Tibial artery (tissue), 4 donors: ENCODE measurements at regions not wholly inside any gene's neighbourhood (a gene's known extent, or its start where the extent isn't known, plus 50 kb on each side); places are given as distances from the start of the nearest gene placed in this dataset.

Experiments used
- DNase-seq, 2 donors: peaks; one replicate each; pipeline ENCODE4 v3.0.0-alpha.2; 2019
- H3K27ac ChIP-seq, 2 donors: fragments of 200-600 bp; sonication (generic) in 1 of 2; 1 replicate in 1 of 2; 2 replicates in 1 of 2; pipeline ENCODE4 v1.5.1; 2018 to 2019; ENCODE audit warnings: mild to moderate bottlenecking in 1 of 2
- H3K27me3 ChIP-seq, 2 donors: fragments of 200-600 bp; sonication (generic) in 1 of 2; one replicate each; pipeline versions ENCODE4 v1.5.1 to v1.6.0; 2016 to 2019
- H3K36me3 ChIP-seq, 3 donors: fragments of 200-600 bp; sonication (generic) in 2 of 3; one replicate each; pipeline ENCODE4 v1.5.1; 2016 to 2019; ENCODE audit warnings: mild to moderate bottlenecking in 2 of 3
- H3K4me1 ChIP-seq, 4 donors: fragments of 200-600 bp; sonication (generic) in 2 of 4; 1 replicate in 3 of 4; 2 replicates in 1 of 4; pipeline ENCODE4 v1.5.1; 2016 to 2019
- H3K4me3 ChIP-seq, 2 donors: fragments of 200-600 bp; sonication (generic) in 1 of 2; 1 replicate in 1 of 2; 2 replicates in 1 of 2; pipeline ENCODE4 v1.5.1; 2018 to 2019; ENCODE audit warnings: mild to moderate bottlenecking in 2 of 2
- H3K9me3 ChIP-seq, 3 donors: fragments of 200-600 bp; sonication (generic) in 1 of 3; one replicate each; pipeline ENCODE4 v1.5.1; 2016 to 2019
- intact Hi-C: fragments of 100-400 bp; cut with DNase I; formaldehyde crosslinking; loops from one replicate; pipeline ENCODE4 v1.15.0; 2023; ENCODE audit warnings: low total_unique reads
- TF ChIP-seq, protein P1 (sequence below), 2 experiments: fragments of 200-600 bp in 1 of 2; fragments of 450-650 bp in 1 of 2; IDR thresholded peaks; one replicate each; pipeline ENCODE4 v1.5.1; 2017 to 2019; ENCODE audit warnings: antibody characterized with exemption in 2 of 2, mild to moderate bottlenecking in 1 of 2, moderate library complexity in 1 of 2

DNA sequence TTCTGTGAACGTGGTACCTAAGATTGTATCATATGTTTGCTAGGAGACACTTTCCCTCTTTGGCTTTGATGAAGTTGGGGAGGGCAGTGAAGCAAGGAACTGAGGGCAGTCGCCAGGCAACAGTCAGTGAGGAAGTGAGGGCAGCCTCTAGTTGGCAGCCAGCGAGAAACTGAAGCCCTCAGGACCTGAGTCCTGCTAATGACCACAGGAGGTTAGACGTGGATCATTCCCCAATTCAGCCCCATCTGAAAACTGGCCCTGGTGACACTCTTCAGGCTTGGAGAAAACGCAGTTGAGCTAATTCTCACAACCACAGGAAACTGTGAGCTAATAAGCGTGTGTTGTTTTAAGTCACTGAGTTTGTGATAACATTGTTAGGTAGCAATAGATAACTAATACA is 84.5 kb upstream of the REG3G start:
- Histone ChIP-seq H3K36me3 (no peaks in the 10 kb centered on the region), H3K4me3 (no peak overlapping the region), H3K27ac (no peak overlapping the region), H3K4me1 (no peaks in the 10 kb centered on the region), H3K27me3 (no peaks in the 10 kb centered on the region), H3K9me3 (no peaks in the 10 kb centered on the region)
- no peak for DNase-seq
- intact Hi-C loops = no loop called here
- TF ChIP-seq, protein P1, sequence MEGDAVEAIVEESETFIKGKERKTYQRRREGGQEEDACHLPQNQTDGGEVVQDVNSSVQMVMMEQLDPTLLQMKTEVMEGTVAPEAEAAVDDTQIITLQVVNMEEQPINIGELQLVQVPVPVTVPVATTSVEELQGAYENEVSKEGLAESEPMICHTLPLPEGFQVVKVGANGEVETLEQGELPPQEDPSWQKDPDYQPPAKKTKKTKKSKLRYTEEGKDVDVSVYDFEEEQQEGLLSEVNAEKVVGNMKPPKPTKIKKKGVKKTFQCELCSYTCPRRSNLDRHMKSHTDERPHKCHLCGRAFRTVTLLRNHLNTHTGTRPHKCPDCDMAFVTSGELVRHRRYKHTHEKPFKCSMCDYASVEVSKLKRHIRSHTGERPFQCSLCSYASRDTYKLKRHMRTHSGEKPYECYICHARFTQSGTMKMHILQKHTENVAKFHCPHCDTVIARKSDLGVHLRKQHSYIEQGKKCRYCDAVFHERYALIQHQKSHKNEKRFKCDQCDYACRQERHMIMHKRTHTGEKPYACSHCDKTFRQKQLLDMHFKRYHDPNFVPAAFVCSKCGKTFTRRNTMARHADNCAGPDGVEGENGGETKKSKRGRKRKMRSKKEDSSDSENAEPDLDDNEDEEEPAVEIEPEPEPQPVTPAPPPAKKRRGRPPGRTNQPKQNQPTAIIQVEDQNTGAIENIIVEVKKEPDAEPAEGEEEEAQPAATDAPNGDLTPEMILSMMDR (IDR thresholded peaks at IDR 0.05) = no peak

GRCh38 chr2:78941751-78942150 is 83.8 kb upstream of the REG3G start:
- H3K27me3 ChIP-seq = no peaks in the 10 kb centered on the region
- H3K27ac ChIP-seq = no peak overlapping the region
- TF ChIP-seq, protein P1 (IDR thresholded peaks at IDR 0.05) = no peak
- no peaks in the 10 kb centered on the region for H3K36me3 ChIP-seq
- no peaks in the 10 kb centered on the region for H3K4me1 ChIP-seq
- no peak for DNase-seq
- intact Hi-C loops = no loop called here
- H3K4me3 ChIP-seq = no peak overlapping the region
- H3K9me3 ChIP-seq = no peaks in the 10 kb centered on the region

DNA sequence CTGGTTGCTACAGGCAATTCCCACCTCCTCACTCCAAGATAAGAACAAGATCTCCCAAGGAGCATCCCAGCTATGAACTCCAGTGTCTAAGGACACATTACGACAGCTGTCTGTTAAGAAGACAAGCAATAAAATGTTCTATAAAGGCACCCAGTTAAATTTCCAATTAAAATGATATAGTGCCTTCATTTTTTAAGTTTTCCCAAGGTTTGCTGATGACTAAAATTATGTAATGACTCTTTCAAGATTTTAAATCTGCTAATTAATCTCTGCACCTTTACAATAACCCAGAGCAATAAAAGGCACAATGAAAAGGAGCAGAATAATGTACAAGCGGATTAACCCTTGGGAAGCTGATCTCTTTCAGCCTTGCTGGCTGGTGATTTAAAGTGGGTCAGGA is 61.6 kb upstream of the REG3G start:
- TF ChIP-seq, protein P1 (IDR thresholded peaks at IDR 0.05) = no peak
- no peaks in the 10 kb centered on the region for H3K4me1 ChIP-seq
- H3K27ac ChIP-seq = no peak overlapping the region
- no peaks in the 10 kb centered on the region for H3K27me3 ChIP-seq
- intact Hi-C loops = no loop called here
- no peaks in the 10 kb centered on the region for H3K9me3 ChIP-seq
- no peaks in the 10 kb centered on the region for H3K36me3 ChIP-seq
- no peak overlapping the region for H3K4me3 ChIP-seq
- DNase-seq = no peak

- no peaks in the 10 kb centered on the region for H3K36me3 ChIP-seq
- H3K4me3 ChIP-seq = no peak overlapping the region
- TF ChIP-seq, protein P1 (IDR thresholded peaks at IDR 0.05) = no peak
- DNase-seq = no peak
- no peaks in the 10 kb centered on the region for H3K9me3 ChIP-seq
- no peak overlapping the region for H3K27ac ChIP-seq
- no peaks in the 10 kb centered on the region for H3K27me3 ChIP-seq
- no peaks in the 10 kb centered on the region for H3K4me1 ChIP-seq
- intact Hi-C loops = no loop called here
Observed at GRCh38 chr2:78967294-78967693, 58.2 kb upstream of the REG3G start.

GRCh38 chr2:78973630-78974029 is 51.9 kb upstream of the REG3G start:
- TF ChIP-seq, protein P1 (IDR thresholded peaks at IDR 0.05) = no peak
- Histone ChIP-seq H3K4me1 (no peaks in the 10 kb centered on the region), H3K27ac (no peak overlapping the region), H3K9me3 (no peaks in the 10 kb centered on the region), H3K4me3 (no peak overlapping the region), H3K36me3 (no peaks in the 10 kb centered on the region), H3K27me3 (no peaks in the 10 kb centered on the region)
- DNase-seq = no peak
- intact Hi-C loops = no loop called here
